Fibroblast of lung (primary cell): ENCODE measurements at regions not wholly inside any gene's neighbourhood (a gene's known extent, or its start where the extent isn't known, plus 50 kb on each side); places are given as distances from the start of the nearest gene placed in this dataset.

Source experiments
- DNase-seq, 2 donors: peaks; one replicate each; pipeline versions ENCODE4 v3.0.0 to v3.0.0-alpha.2; 2010; ENCODE audit warnings: low read depth in 2 of 2
- H2AFZ ChIP-seq: 2 replicates; pipeline ENCODE4 v1.5.1; 2012; ENCODE audit warnings: low read length, control low read depth, inconsistent platforms
- H3K27ac ChIP-seq: 2 replicates; pipeline ENCODE4 v1.5.1; 2011; ENCODE audit warnings: low read length, control low read depth; ENCODE audit not compliant: insufficient read depth
- H3K27me3 ChIP-seq: 2 replicates; pipeline ENCODE4 v1.5.1; 2011; ENCODE audit warnings: mild to moderate bottlenecking, low read length; ENCODE audit not compliant: control insufficient read depth, insufficient read depth
- H3K36me3 ChIP-seq: 2 replicates; pipeline ENCODE4 v1.5.1; 2011; ENCODE audit warnings: low read length; ENCODE audit not compliant: control insufficient read depth, insufficient read depth
- H3K4me1 ChIP-seq: 2 replicates; pipeline ENCODE4 v1.5.1; 2011; ENCODE audit warnings: low read length; ENCODE audit not compliant: control insufficient read depth, insufficient read depth; ENCODE audit errors: extremely low read depth
- H3K4me2 ChIP-seq: 2 replicates; pipeline ENCODE4 v1.5.1; 2011; ENCODE audit warnings: low read length, control low read depth; ENCODE audit not compliant: insufficient read depth; ENCODE audit errors: extremely low read depth
- H3K4me3 ChIP-seq, 4 experiments: fragments of 200-600 bp in 1 of 4; sonication (generic) in 1 of 4; replicated peaks in 1 of 4; 2 replicates each; pipeline ENCODE4 v1.5.1; 2011 to 2016; ENCODE audit warnings: low read length in 4 of 4, low read depth in 3 of 4, mild to moderate bottlenecking in 3 of 4, control low read depth in 2 of 4, inconsistent platforms in 1 of 4, mixed read lengths in 1 of 4; ENCODE audit not compliant: insufficient read depth in 1 of 4; ENCODE audit errors: control extremely low read depth in 1 of 4
- H3K79me2 ChIP-seq: 2 replicates; pipeline ENCODE4 v1.5.1; 2012; ENCODE audit warnings: mild to moderate bottlenecking, low read length, inconsistent platforms; ENCODE audit not compliant: control insufficient read depth, insufficient read depth
- H3K9ac ChIP-seq: 2 replicates; pipeline ENCODE4 v1.5.1; 2011; ENCODE audit warnings: mild to moderate bottlenecking, low read length, control low read depth; ENCODE audit not compliant: insufficient read depth
- H3K9me3 ChIP-seq: 2 replicates; pipeline ENCODE4 v1.5.1; 2012; ENCODE audit warnings: low read depth, low read length; ENCODE audit not compliant: control insufficient read depth, insufficient read depth
- H4K20me1 ChIP-seq: 2 replicates; pipeline ENCODE4 v1.5.1; 2011; ENCODE audit warnings: low read length; ENCODE audit not compliant: control insufficient read depth, insufficient read depth; ENCODE audit errors: extremely low read depth
- EZH2 ChIP-seq: IDR thresholded peaks from 2 replicates; pipeline ENCODE4 v1.5.1; 2012; ENCODE audit warnings: low read length, control low read depth, mild to moderate bottlenecking; ENCODE audit errors: missing control alignments
- TF ChIP-seq, protein P1 (sequence below), 2 donors: IDR thresholded peaks in 1 of 2; conservative IDR thresholded peaks in 1 of 2; 1 replicate in 1 of 2; 2 replicates in 1 of 2; pipeline ENCODE4 v1.5.1; 2011 to 2012; ENCODE audit warnings: low read length in 2 of 2, control low read depth in 1 of 2, inconsistent platforms in 1 of 2, low read depth in 1 of 2, mild to moderate bottlenecking in 1 of 2

DNA sequence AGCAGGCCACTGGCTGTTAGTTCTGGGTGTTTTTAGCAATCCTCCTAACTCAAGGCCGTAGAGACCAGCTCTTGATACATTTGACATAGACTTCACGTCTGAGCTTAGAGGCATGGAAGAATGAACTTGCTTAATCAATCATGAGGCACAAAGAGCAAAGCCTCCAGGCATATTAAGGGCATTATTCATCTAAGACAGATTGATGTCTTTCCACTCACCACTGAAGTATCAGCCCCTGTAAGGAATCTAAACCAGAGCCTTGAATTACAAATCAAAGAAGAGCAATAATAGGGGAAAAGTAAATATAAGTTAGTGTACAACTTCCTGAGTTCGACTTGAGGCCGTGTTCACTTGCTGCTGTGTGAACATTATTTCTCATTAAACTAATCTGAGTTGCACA is 1470.7 kb downstream of the AACS start:
- no peak overlapping the region for H3K27ac ChIP-seq
- no peak overlapping the region for H3K4me3 ChIP-seq
- TF ChIP-seq EZH2 = no peak
- TF ChIP-seq, protein P1, sequence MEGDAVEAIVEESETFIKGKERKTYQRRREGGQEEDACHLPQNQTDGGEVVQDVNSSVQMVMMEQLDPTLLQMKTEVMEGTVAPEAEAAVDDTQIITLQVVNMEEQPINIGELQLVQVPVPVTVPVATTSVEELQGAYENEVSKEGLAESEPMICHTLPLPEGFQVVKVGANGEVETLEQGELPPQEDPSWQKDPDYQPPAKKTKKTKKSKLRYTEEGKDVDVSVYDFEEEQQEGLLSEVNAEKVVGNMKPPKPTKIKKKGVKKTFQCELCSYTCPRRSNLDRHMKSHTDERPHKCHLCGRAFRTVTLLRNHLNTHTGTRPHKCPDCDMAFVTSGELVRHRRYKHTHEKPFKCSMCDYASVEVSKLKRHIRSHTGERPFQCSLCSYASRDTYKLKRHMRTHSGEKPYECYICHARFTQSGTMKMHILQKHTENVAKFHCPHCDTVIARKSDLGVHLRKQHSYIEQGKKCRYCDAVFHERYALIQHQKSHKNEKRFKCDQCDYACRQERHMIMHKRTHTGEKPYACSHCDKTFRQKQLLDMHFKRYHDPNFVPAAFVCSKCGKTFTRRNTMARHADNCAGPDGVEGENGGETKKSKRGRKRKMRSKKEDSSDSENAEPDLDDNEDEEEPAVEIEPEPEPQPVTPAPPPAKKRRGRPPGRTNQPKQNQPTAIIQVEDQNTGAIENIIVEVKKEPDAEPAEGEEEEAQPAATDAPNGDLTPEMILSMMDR (conservative IDR thresholded peaks at IDR 0.05 in 1 of 2, IDR thresholded peaks at IDR 0.05 in 1 of 2; ENCODE audit: low read depth in 1 of 2, low read length in 2 of 2) = no peak
- no peaks in the 10 kb centered on the region for H3K79me2 ChIP-seq
- H4K20me1 ChIP-seq = no peaks in the 10 kb centered on the region
- H3K36me3 ChIP-seq = no peaks in the 10 kb centered on the region
- H3K4me2 ChIP-seq = no peak overlapping the region
- no peaks in the 10 kb centered on the region for H3K9me3 ChIP-seq
- H2AFZ ChIP-seq = no peak overlapping the region
- no peaks in the 10 kb centered on the region for H3K4me1 ChIP-seq
- peak in 1 of 2 donors; percentile 6 for DNase-seq
- no peaks in the 10 kb centered on the region for H3K27me3 ChIP-seq
- no peak overlapping the region for H3K9ac ChIP-seq

DNA sequence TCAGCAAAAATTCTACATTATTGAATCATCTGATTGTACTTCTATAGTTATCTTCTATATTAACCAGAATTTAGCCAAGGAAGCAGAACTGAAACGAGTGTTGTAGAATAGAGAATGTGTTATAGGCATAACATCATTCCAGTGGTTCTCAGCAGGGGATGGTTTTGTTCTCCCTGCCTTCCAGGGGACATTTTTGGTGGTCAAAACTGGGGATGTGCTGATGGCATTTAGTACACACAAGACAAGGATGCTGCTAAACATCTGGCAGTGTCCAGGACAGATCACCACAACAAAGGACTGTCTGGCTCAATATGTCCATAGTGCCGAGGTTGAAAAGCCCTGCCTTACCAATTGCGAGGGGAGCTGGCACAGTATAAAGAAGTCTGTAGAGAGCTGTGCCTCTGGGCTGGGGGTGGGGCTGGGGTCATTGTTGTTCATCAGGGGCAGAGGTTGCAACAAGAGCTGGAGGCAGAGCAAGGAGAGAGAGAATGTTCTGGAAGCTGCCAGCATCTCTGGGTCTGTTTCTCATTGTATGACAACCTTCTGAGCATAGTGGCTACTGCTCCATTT is 1472.8 kb downstream of the AACS start:
- H3K27me3 ChIP-seq = no peaks in the 10 kb centered on the region
- peak in 1 of 2 donors; percentile 16 for DNase-seq
- no peaks in the 10 kb centered on the region for H3K79me2 ChIP-seq

DNA sequence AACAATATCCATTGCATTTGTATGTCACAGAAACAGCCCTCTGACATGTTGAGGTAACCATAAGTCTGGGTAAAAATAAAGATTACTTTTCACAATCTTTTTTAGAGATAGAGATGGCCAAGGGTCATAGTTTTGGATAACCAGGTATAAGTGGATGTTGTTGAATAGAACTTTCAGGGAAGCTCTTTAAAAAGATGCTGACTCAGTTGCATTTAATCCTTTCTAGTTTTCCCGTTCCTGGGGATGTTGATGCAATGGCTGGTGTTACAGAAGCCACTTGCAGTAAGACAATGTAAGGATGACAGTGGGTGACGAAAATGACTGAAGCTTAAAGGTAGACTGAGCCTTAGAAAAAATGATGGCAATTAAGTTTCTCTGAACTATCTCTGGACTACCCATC is 1473.7 kb downstream of the AACS start:
- Histone ChIP-seq H4K20me1 (no peaks in the 10 kb centered on the region), H3K9me3 (no peaks in the 10 kb centered on the region), H3K27me3 (no peaks in the 10 kb centered on the region), H3K79me2 (no peaks in the 10 kb centered on the region), H3K27ac (no peak overlapping the region), H2AFZ (no peak overlapping the region), H3K9ac (no peak overlapping the region), H3K4me2 (no peak overlapping the region), H3K4me3 (no peak overlapping the region), H3K4me1 (no peaks in the 10 kb centered on the region), H3K36me3 (no peaks in the 10 kb centered on the region)
- DNase-seq = no peak
- no peak for TF ChIP-seq EZH2
- TF ChIP-seq, protein P1 (conservative IDR thresholded peaks at IDR 0.05 in 1 of 2, IDR thresholded peaks at IDR 0.05 in 1 of 2; ENCODE audit: low read depth in 1 of 2, low read length in 2 of 2) = no peak

More for the DNA sequence above, 1472.8 kb downstream of the AACS start:
- Histone ChIP-seq H4K20me1 (no peaks in the 10 kb centered on the region), H3K4me2 (no peak overlapping the region), H3K27ac (no peak overlapping the region), H3K9me3 (no peaks in the 10 kb centered on the region), H3K4me3 (no peak overlapping the region), H3K36me3 (no peaks in the 10 kb centered on the region), H3K9ac (no peak overlapping the region), H2AFZ (no peak overlapping the region), H3K4me1 (no peaks in the 10 kb centered on the region)
- TF ChIP-seq EZH2 = no peak
- TF ChIP-seq, protein P1 (conservative IDR thresholded peaks at IDR 0.05 in 1 of 2, IDR thresholded peaks at IDR 0.05 in 1 of 2; ENCODE audit: low read depth in 1 of 2, low read length in 2 of 2) = no peak
